Mucosa of gallbladder (tissue), 1 donor: ENCODE measurements at regions not wholly inside any gene's neighbourhood (a gene's known extent, or its start where the extent isn't known, plus 50 kb on each side); places are given as distances from the start of the nearest gene placed in this dataset.
"Not testable (repeated sequence)": the region's sequence is repeated elsewhere in the genome, so short reads cannot be mapped to it uniquely, and the experiment has no call there.

Source experiments
- DNase-seq: peaks from one replicate; pipeline ENCODE4 v3.0.0-alpha.2; 2020; ENCODE audit warnings: low spot score
- donor health status: DM: no; HTN: no; CAD: no.

DNA sequence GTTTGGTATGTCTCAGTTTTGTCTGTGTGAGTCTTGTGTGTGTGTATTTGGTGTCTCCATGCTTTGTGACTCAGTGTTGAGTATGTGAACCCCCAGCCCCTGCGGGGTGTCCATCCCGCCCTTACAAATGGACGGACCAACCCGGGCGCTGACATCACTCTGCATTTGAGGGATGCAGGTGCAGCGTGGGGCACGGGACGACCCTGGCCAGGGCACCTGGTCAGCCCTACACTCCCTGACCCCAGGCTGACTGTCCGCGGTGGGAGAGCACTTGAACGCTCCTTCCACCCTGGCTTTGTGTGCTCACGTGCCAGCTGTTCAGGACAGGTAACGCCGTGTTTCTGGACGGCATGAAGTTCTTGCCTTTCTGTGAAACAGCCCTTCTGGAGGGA, 369.0 kb downstream of the BRD1 start:
- DNase-seq = no peak

DNA sequence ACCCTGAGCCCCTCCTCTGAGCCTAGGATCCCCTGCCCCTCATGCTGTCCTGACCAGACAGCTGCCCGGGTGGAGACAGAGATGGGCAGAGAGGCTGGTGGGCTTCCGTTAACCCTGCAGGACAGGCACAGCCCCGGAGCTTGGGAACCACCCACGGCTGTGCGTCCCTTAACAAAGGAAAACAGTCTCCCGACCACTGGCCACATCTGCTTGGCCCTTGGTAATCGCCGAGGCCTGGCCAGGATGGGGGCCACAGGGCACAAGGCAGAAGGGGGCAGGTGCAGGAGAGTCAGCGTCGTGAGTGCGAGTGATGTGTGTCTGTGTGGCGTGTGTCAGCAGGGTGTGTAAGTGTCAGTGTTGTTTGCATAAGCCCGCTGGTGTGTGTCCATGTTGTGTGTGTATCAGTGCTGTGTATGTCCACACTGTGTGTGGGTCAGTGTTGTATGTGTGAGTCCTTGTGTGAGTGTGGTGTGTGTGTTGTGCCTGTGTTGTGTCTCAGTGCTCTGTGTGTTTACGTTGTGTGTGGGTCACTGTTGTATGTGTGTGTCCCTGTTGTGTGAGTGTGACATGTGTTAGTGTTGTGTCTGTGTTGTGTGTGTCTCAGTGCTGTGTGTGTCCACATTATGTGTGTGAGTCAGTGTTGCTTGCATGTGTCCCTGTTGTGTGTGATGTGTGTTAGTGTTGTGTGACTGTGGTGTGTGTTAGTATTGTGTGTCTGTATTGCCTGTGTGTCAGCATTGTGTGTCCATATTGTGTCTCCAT, 369.5 kb downstream of the BRD1 start:
- no peak for DNase-seq

DNA sequence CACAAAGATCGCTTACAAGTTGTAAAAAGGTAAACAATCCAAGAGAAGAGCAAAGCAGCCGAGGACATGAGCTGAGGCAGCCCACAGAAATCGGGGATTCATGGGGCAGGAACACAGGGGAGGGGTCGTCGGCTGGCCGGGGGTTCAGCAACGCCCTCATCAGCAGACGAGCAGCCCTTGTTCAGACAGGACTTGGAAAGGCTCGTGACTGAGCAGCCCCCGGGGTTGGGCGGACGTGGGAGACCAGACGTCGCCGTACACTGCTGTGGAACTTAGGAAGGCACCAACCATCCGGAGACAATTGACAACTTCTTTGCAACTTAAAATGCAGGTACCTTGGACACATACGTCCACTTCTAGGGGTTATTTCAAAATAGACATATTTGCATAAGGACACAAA, 370.5 kb downstream of the BRD1 start:
- no peak for DNase-seq

DNA sequence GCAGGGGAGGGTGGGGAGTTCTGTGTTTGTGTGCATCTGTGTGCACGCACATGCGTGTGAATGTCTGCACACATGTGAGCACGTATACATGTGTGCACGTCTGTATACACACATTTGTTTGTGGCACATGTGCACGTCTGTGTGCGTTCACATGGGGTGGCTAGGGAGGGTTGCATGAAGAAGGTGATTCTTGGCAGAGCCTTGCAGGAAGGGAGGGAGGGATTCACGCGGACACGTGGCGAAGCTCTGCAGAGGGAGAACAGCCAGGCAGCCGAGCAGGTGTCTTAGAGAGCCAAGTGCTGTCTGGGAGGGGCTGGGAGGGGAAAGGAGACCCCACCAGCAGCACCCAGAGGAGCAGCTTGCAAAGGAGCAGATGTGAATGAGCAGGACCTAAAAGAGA, 372.1 kb downstream of the BRD1 start:
- DNase-seq = no peak

DNA sequence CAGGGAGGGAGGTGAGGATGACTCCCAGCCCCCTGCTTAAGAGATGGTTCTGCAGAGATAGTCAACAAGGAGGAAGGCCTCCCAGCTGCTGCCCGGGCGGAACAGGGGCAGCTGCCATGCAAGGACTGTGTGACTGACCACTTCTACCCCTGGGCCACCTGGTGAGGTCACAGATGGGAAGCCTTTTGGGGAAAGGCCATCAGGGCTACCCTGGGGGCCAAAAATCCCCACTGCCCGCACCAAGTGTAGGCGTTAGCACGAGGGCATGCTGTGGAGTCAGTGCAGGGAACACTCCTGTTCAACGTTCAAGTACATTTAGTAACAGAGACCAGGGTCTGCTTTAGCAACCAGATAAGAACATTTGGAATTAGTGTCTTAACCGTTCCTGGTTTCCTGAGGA, 372.9 kb downstream of the BRD1 start:
- no peak for DNase-seq

DNA sequence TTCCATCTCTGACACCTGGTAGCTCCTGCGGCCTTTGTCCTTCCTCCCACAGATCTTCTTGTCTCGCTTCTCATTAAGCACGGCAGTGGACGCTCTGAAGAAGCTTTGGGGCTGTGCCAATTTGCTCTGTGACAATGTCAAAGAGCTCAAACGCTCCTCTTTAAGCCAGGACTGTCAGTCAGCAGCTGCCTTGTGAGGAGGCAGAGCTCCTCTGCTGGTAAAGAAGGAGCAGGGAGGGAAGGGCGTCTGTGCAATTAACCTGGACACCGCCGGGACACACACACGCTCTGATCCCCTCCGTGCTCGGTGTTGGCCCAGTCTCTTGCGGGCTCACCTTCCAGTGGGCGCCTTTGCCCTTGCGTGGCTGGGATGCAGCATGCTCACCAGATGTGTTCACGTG, 373.9 kb downstream of the BRD1 start:
- DNase-seq = no peak

DNA sequence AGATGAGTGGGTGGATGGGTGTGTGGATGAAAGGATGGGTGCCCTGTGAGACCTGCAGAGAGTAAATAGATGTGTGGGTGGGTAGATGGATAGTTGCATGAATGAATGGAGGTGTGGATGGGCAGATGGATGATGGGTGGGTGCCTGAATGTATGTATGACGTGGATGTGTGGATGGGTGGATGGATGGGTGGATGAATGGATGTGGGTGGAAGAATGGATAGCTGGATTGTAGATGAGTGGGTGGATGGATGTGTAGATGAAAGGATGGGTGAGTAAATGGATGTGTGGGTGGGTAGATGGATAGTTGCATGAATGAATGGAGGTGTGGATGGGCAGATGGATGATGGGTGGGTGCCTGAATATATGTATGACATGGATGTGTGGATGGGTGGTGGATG, 374.7 kb downstream of the BRD1 start:
- DNase-seq = not testable (repeated sequence)

DNA sequence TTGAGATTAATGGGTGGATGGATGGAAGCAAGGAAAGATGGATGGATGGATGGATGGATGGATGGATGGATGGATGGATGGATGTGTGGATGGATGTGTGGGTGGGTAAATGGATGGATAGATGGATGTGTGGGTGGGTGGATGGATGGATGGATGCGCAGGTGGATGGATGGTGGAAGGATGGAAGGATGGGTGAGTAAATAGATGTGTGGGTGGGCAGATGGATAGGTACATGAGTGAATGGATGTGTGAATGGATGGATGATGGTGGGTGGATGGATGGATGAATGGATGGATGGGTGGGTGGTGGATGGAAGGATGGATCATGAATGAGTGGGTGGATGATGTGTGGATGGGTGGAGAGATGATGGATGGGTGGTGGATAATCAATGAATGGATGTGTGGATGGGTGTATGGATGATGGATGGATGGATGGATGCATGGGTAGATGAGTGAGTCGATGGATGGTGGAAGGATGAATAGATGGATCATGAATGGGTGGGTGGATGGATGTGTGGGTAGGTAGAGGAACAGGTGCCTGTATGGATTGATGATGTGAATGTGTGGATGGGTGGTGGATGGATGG, 375.2 kb downstream of the BRD1 start:
- no peak for DNase-seq

DNA sequence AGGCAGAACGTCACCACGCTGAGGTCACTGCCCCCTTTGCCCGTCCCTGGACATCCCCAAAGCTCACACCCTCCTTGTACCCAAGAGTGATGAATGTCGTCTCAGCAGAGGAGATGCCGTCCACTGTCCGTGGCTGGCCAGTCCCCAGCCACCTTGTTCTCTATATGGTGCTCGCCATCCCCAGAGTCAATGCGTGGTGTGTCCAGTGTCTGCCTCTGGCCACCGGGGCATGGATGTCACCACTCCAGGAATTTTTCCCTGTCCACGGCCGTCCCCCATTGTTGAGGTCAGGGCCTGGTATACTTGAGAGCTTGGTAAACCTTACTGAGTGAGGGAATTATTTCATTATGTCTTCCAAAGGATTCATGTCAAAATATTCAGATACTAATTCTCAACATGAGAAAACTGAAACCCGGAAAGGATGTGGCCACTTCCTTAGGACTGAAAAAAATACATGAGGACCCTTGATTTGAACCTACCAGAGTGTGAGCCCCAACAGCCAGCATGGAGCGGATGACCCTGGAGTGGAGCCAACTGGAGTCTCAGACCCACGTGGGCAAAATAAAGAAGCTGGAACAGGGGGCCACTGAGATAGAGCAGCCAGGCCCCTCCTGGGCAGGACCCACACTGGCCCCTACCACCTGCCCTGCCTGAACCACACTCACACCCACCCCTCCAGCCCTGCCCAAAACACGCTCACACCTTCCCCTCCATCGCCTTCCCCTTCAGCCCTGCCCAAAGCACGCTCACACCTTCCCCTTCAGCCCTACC, 376.4 kb downstream of the BRD1 start:
- DNase-seq = no peak

DNA sequence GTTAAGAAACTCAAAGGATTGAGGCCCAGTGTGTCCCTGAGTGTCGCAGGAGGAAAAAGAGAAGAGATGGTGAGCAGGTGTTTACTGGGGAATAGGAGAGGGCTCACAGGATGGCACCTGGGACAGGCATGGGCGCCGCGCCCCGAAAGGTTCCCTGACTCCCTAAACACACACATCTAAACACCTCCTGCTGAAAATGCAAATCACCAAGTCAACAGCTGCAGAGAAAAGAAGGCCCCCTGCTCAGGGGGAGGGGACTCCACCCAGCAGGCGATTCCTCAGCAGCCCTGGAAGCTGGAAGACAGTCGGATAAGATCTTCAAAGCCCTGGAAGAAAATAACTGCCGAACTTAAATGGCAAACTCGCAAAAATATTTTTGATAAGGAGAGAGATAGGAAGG, 377.2 kb downstream of the BRD1 start:
- DNase-seq = no peak

DNA sequence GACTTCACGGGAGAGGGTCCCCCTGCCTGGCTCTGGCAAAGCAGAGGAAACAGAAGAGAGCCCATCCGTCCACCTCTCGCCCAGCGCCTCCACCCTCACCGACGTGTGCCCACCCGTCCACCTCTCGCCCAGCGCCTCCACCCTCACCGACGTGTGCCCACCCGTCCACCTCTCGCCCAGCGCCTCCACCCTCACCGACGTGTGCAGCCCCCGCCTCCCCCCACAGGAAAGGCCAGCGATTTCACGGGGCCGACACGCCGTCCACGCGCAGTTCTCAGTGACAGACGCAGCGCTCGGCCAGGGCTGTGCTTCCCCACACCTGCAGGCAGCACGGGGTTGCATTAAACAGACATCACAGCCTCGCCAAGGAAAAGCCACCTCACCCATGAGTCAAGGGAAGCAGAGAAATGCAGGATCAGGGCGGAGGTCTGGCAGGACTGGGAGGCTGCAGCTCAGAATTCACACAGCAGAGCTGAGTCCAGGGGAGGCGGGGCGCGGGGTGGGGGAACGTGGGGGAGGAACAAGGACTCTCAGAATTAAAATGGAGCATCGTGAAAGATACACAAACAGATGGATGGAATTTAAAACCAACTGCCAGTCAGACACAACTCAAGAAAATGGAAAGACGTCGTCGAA, 377.7 kb downstream of the BRD1 start:
- DNase-seq = no peak

DNA sequence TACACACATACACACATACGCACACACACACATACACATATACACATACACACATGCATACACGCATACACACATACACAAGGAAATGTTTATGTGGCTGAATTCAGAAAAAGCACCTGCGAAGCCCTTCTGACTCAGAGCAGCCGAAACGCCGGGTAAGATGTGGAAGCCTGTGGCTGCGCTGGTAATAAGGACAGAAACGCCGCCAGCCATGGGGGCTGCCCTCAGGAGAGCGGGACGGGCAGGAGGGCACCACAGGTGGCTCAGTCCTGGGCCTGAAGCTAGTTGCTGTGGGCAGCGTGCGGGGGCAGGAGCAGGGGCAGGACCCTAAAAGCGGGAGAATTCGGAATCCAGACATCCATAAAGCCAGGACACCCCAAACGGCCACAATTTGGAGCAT, 378.3 kb downstream of the BRD1 start:
- DNase-seq = no peak

DNA sequence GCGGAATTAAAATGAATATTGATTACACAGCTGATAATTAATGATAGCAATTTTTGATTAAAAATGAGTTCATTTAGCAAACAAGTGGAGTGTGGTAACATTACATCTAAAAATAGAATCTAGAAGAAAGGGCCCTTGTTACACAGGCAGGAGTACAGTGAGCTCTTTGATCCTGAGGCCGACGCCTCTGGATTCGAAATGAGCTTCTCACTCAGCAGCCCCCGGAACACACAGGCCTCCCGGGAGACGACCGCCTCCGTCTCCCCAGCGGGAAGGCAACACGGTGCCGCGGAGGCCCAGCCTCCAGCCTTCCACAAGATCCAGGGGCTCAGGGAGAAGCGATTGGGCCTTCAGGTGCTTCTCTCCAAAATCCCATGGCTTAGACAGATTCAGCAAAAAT, 379.1 kb downstream of the BRD1 start:
- no peak for DNase-seq

DNA sequence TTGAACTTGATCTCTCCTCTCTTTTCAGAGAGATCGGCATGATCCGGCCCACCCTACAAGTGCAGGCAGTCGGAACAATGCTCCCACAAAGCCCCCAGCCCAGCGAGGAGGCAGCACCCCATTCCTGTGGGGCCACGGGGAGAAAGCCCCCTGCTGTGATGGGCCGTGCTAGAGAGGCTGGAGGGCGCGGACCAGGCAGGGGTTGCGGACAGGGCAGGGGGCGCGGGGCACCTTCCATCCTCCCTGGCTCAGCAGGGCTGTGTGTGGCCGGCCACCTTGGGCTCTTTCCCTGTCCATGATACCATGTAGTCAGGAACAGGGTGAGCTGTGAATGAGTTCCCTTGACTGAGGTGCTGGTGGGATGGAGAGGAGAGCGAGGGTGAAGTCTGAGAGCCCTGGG, 379.8 kb downstream of the BRD1 start:
- no peak for DNase-seq

DNA sequence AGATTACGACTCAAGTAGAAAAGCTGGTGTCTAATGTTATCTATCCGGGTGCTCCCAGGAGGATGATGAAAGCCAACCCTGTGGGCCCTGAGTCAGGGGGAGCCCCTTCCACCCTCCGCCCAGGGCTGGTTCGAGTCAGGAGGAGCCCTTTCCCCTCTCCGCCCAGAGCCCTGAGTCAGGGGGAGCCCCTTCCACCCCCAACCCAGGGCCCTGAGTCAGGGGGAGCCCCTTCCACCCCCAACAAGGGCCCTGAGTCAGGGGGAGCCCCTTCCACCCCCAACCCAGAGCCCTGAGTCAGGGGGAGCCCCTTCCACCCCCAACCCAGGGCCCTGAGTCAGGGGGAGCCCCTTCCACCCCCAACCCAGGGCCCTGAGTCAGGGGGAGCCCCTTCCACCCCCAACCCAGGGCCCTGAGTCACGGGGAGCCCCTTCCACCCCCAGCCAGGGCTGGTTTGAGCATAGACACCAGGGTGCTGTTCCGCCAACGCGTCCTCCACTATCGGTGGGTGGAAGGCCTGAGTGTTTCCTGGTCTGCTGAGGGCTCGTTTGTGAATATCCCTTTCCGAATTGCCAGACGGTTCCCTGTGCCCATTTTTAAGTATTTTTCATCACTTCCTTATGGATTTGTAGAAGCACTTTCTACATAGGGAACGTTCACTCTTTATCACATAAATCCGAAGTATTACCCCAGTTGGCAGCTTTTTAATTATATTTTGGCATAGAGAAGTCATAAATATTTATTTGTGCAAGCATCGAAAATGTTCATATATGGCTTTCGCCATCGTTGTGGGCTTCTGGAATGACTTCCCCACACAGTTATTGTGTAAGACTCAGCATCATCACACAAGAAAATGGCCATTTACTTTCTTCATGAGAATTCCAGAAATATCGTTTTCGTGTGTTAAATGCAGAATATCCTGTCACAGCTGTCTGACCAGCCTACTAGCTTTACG, 380.6 kb downstream of the BRD1 start:
- DNase-seq = no peak

DNA sequence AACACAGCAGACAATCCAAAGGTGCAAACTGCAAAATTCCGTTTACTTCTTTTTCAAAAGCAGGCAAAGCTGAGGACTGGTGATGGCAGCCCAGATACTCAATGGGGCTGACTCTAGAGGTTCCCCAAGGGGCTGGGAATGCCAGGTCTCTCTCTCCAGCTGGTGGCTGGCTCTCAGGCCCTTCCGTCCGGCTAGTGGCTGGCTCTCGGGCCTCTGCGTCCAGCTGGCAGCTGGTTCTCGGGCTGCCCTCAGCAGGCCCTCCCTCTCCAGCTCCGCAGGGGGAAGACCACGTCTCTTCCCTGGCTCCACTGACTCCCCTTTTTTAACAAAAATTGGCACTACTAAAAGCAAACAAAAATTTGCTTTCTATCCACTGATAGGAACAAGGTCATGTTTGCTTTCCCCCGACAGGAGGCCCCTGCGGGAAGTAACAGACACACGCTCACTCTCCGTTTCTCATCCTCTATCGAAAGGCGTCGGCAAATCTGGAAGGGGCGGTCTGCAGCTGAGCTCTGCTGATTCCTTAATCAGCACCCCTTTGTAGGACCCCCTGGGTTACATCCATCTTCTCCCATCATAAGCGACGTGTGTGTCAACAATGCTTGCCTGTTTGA, 381.4 kb downstream of the BRD1 start:
- no peak for DNase-seq

DNA sequence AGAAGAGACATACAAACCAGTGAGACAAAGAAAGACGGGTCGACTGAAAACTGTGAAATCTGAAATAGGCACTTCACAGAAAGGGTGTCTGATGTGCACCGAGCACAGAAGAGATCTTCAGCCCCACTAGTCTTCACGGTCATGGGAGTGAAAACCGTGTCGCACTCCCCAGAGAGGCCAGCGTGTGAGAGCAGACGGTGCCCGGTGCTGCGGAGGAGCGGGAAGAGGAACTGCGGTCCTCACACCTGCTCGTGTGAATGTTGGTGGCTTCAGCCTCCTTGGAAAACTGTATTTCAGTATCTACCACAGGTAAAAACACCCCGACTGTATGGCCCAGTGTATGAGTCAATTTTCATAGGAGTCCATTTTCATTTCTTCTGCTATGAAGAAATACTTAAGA, 382.9 kb downstream of the BRD1 start:
- DNase-seq = no peak

DNA sequence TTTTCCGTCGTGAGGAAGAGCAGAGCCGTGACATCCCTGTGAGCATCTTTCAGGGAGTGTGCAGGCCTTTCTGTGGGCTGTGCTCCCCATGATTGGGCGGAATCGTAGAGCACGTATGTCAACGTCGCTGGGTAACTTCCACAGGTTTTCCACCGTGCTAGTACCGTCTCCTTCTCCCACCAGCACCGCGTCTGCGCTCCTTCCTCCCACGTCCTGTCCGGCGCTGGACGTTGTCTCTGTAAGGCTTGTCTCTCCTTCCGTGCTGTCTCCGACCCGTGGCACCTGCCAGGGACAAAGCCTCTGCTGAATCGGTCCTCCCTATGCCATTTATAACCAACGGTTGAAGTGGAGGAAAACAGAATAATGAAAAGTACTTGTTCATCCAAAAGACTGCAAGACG, 386.7 kb downstream of the BRD1 start:
- DNase-seq = no peak

DNA sequence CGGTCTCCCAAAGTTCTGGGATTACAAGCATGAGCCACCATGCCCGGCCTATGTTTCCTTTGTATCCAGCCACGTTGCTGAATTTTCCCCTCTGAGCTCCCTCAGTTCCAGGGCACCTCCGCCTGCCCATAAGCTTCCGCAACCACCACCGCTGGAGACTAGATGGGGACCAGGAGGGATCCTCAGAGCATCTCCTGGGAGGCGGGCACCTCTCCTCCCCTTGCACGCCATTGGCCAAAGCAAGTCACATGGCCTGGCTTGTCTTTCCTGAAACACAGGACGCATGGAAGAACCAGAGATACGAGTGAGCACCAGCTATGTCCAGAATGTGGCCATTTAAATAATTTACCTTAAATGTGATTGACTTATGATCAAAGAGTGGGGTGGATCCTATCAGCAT, 388.3 kb downstream of the BRD1 start:
- no peak for DNase-seq

DNA sequence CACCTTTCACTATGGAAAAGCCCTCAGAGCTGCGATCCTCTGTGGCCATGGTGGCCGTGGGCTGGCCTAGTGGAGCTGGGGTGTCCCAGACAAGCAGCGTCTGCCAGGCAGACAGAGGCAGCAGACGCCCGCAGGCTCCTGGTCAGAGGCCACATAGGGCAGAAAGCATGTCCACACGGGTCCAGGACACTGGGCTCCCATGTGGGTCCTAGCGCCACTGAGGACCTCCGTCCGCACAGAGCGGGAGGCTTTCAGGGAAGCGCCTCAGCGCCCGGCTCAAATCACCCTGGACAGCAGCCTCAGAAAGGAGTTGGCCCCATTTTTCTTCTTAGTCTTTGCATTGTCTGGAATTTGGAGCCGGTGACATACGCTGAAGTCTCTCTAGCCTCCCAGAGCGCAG, 389.7 kb downstream of the BRD1 start:
- DNase-seq = no peak

DNA sequence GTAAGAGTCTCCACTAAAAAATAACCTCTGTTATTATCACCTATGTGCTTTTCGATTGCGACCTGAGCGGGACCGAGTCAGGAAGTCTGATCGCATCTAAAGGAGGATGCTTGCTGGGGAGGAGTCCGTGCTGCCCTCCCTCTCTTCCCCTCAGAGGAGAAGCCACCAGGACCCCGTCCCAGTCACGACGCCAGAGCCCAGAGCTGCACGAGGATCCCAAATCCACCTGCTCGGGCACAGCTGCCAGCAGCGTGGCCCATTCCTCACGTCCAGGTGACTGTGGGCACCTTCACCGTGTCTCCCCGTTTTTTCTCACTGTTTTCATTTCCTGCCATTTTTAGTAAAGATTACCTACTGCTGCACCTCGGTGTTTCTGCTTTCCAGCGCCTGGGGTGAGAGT, 390.3 kb downstream of the BRD1 start:
- DNase-seq = no peak
